ENCODE measurements at regions not wholly inside any gene's neighbourhood (a gene's known extent, or its start where the extent isn't known, plus 50 kb on each side); places are given as distances from the start of the nearest gene placed in this dataset.

DNA sequence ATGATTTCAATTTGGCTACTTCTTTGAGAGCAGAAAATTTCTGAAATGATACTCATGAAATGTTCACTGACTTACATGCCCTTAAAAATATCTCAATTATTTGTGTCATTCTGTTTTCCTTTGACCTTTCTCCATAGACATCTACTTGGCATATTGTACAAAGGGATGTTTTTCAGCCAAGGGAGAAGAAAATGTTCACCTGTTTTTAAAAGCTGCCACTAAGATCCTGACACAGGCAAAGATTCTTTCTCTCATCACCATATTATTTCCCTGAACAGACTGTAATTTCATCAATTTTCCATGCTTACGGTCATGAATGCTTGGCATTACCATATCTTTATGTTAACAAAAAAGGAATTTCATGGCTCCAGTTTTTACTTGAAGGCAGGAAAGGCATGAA, 67.4 kb upstream of the DBX1 start:
- no peak overlapping the region for H3K4me3 ChIP-seq (ENCODE audit: low read depth, low read length)
- no peak for DNase-seq (ENCODE audit: low read depth)
- in situ Hi-C loops (cut with HindIII; ENCODE audit: low sequenced_read_pairs): no loop called here
- no peak for TF ChIP-seq CTCF (IDR thresholded peaks at IDR 0.05; ENCODE audit: low read depth, low read length, missing control alignments)

DNA sequence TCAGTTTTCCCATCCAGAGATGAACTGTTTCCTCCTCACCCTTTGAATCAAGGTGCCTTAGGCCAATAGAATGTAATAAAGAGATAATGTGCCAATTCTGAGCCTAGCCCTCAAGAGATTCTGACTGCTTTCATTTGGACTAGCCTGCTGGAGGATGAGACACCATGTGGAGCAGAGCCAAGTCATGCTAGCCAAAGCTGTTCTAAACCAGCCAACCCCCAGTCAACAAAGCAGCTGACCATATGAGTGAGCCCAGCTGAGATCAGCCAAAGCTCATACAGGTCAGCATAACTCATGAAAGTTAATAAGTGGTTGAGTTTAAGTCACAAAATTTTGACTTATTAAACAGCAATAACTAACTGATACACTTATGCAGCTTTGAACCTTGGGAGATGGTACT, 66.7 kb upstream of the DBX1 start:
- DNase-seq (ENCODE audit: low read depth): no peak
- in situ Hi-C loops (cut with HindIII; ENCODE audit: low sequenced_read_pairs): no loop called here
- H3K4me3 ChIP-seq (ENCODE audit: low read depth, low read length): no peak overlapping the region
- no peak for TF ChIP-seq CTCF (IDR thresholded peaks at IDR 0.05; ENCODE audit: low read depth, low read length, missing control alignments)

DNA sequence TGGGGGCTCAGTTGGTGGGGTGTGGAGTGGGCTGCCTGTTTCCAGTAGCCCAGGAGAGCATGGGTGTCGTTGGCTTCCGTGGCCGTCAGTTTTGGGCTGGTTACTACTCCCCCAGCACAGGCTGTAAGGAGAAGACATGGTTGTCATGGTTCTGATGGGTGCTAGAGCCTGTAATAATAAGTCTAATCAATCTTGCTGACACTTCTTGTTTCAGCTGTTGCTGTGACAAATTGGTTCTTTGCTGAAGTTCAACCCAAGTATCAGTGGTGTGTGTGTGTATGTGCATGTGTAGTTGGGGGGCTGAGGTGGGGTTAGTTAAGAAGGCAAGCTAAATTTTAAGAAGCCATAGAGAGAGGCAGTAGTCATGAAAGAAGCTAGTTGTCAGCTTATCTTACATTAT, 61.3 kb upstream of the DBX1 start:
- DNase-seq (ENCODE audit: low read depth): no peak
- TF ChIP-seq CTCF (IDR thresholded peaks at IDR 0.05; ENCODE audit: low read depth, low read length, missing control alignments): no peak
- in situ Hi-C loops (cut with HindIII; ENCODE audit: low sequenced_read_pairs): no loop called here
- no peak overlapping the region for H3K4me3 ChIP-seq (ENCODE audit: low read depth, low read length)

- no peak for DNase-seq (ENCODE audit: low read depth)
- in situ Hi-C loops (cut with HindIII; ENCODE audit: low sequenced_read_pairs): no loop called here
- H3K4me3 ChIP-seq (ENCODE audit: low read depth, low read length): no peak overlapping the region
- no peak for TF ChIP-seq CTCF (IDR thresholded peaks at IDR 0.05; ENCODE audit: low read depth, low read length, missing control alignments)
Measured at GRCh38 chr11:20213790-20214189, 53.5 kb upstream of the DBX1 start.

GRCh38 chr11:20211691-20212090, 51.4 kb upstream of the DBX1 start:
- TF ChIP-seq CTCF (IDR thresholded peaks at IDR 0.05; ENCODE audit: low read depth, low read length, missing control alignments): no peak
- in situ Hi-C loops (cut with HindIII; ENCODE audit: low sequenced_read_pairs): no loop called here

More at GRCh38 chr11:20211691-20212090, 51.4 kb upstream of the DBX1 start:
- no peak overlapping the region for H3K4me3 ChIP-seq (ENCODE audit: low read depth, low read length)
- DNase-seq (ENCODE audit: low read depth): no peak
